Hematopoietic multipotent progenitor cell (in vitro differentiated cells): ENCODE measurements at regions not wholly inside any gene's neighbourhood (a gene's known extent, or its start where the extent isn't known, plus 50 kb on each side); places are given as distances from the start of the nearest gene placed in this dataset.

Source experiments
- DNase-seq, 3 donors: peaks; one replicate each; pipeline ENCODE4 v3.0.0-alpha.2; 2011 to 2015; ENCODE audit warnings: low read depth in 2 of 3, low spot score in 2 of 3

DNA sequence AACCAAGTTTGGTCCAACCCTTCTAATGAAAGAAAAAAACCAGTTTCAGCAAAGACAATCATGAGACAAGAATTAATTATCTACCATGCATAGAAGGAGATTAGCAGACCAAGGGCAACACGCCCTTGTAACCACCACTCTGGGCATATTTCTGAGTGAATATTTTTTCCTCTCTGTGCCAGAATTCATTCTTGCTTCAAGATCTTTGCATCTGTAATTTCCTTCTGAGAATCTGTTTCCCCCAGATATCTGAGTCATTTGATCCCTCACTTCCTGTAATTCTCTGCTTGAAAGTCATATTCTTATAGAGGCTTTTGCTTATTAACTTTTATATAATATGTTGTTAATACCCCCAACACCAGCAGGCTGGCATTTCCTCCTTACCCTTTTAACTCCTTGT, 243.7 kb downstream of the SLC16A7 start:
- peak in 2 of 3 donors; percentile 81 to 93 for DNase-seq

DNA sequence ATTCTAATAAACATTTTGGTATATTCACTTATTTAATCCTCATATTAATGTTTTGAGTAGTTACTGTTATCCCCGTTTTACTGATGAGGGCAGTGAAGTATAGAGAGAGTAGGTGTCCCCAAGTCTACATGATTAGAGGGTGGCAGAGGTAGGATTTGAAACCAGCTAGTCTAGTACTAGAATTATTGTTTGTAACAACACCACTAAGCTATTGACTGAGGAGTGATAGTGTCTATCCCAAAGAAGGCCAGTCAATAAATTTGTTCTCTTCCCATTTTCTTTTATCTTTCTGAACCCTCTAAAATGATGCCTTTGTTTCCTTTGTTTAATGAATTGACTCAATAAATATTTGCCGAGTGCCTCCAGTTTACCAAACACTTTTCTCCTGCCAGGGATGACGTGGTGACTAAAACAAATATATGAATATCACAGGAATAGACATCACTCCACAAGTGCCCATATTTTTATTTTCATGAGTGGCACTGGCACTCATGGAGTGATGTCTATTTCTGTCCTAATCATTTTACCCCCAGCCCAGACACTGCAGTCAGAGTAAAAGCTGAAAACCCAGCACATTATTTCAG, 247.5 kb downstream of the SLC16A7 start:
- no peak for DNase-seq

DNA sequence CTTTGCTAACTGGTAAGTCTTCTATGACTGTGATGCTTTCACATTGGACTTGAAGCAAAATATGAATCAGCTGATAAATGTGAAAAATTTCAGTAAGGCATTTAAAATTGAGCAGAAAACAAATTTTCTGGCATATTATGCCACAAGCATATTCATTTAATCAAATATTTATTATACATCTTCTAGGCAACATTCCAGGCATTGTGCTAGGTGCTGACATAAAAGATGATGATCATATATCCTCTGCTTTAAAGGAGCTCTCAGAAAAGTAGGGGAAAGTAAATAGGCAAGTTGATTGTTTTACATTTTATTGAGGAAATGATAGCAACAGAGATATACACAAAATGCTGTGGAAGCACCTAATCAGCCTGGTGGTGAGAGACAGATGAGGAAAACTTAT, 248.9 kb downstream of the SLC16A7 start:
- DNase-seq = no peak

DNA sequence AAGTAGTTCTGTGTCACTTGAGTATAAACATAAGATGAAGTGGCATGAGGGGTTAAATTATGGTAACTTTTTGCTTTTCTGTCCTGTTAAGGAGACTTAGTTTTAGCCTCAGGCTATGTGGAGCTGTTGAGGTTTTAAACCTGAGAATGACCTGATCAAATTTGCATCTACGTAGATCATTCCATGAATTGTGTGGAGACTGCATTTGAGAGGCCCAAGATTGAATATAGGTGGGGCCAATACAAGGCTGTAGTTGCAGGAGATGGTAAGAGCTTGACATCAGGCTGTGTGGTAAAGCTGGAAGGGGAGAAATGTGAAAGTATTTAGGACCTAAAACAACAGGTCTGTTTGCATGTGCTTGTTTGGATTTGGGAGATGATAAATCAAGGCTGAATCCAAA, 249.5 kb downstream of the SLC16A7 start:
- DNase-seq = no peak

DNA sequence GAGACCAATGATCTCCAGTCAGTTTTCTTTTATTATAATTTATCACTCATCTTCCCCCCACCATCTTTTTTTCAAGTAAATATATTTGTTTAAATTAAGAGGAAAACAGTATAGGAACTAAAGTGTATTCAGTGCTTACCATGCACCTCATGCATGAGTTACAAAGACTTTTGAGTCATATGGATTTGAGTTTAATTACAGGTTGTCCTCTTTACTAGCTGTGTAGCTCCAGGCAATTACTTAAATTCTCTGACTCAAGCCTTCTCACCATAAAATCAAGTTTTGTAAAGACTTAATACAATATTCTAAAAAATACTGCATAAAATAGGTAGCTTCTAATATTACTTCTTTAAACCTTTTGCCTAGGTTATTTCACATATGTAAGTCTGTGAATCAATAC, 251.3 kb downstream of the SLC16A7 start:
- no peak for DNase-seq

DNA sequence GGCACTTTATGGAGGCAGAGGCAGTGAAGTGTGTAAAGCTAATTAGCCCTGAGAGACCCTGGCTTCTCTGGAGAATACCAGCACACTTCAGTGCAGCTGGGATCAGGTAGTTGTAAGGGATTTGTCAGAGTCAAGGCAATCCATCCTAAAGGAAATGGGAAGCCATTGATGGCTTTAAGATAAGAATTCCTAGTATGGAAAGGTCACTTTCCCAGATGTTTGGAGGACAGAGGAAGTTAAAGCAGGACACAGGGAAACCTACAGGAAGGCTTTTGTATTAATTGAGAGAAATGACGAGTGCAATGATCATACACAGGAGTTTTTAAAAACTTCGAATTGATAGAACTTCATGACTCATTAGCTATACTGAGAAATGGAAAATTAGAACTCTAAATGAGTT, 254.4 kb downstream of the SLC16A7 start:
- no peak for DNase-seq

DNA sequence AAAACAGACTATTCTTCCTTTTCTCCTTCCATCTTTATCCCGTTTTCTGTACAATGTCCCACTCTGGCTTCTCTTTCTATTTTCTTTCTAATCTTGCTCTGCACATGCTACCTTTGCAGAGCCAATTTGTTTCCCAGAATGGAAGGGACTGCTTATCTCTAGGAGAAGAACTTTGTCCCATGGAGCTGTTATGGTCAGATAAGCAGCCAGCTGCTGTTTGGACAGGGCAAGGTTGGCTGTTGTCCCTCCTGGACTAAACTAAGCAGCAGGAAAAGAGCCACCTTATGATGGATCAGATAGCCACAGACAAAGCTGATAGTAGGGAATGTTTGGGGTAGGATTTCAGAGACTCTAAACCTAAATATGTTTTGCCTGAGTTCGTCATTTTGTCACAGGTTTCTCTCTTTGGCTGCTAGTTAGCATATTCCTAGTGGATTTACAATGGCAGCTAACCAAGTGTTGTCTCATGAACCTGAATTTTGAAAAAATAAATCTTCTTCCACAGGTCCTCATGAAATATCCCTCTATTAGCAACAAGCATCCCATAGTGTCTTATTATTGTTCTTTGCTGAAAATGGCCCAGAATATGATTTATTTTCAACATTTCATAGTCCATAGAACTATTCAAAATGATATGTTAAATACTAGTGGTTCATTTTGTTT, 262.8 kb downstream of the SLC16A7 start:
- DNase-seq = no peak

DNA sequence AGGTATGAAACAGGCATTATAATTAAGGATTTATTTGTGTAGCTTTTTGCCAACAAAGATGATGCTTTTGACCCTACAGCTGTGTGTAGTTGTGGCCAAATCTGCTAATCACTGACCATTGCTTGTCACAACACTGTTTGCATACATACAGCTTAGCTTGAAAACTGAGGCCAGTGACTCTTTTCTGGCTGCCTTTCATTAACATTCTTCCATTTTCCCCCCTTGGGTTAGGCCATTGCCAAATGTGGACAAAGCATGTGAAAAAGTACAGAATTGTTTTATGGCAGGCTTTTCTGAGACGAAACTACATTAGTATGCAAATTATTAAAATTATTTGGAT, 263.3 kb downstream of the SLC16A7 start:
- DNase-seq = no peak

DNA sequence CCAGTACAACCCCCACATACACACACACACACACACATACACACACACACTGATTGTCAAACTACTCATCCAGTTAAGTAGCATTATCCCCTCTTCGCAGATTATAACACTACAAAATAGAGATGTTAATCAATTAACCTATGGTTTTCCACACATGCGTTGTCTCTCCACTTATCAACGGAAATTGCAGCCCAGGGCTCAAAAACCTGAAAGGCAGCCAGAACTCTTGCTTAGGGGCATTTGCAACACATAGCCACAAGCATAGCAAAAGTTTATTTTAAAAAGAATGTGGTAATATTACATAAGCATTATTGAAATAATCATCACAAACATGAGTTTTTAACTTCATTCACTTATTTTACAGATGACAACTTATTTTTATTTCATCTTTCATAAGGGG, 265.8 kb downstream of the SLC16A7 start:
- no peak for DNase-seq

DNA sequence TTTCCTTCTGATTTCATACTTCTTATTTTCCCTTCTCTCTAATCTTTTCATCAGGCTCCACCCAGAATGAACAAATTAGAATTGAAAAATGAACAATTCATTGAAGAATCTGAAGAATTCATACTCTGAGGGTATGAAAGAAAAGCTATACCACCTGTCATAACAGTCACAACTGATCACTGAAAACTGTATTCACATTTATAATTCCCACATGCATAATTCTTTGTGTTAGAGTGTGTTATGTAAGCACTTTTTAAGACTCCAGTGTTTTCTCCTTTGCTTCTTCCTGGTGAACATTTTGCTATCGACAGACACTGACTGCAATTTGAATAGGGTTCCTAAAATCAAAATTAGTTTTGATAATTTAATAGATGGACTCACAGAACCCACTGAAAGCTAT, 271.2 kb downstream of the SLC16A7 start:
- DNase-seq = no peak

DNA sequence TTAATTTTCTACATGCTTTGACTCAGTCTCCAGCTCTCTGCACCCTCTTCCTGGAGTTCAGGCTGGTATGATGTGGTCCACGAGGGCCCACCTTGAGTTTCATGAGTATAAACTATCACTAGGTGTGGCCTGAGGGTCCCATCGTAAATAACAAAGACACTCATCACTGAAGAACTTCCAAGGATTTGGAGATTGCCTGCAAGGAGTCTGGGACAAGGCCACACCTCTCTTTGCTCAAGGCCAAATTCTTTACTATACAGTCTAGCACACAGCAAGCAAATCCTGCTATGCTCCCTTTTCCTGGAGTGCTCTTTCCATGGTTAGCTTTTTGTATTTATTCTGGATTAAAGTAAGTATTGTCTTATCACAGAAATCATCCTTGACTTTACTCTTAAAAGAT, 271.9 kb downstream of the SLC16A7 start:
- no peak for DNase-seq

DNA sequence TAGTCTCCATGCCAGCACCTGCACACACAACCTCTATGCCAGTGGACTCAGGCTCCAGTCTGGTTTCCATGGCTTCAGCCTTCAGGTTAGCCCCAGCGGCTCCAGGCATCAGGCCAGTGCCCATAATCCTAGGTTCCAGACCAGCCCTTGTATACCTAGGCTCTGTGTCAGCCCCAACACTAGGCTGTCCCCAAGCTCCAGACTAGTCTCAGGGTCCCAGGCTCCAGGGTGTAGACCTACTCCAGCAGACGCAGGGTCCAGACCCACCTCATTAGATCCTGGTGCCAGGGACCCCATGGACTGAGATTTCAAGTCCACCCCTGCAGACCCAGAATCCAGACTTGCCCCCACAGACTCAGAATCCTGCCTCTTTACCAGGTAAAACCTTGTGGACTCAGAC, 275.9 kb downstream of the SLC16A7 start:
- DNase-seq = no peak

DNA sequence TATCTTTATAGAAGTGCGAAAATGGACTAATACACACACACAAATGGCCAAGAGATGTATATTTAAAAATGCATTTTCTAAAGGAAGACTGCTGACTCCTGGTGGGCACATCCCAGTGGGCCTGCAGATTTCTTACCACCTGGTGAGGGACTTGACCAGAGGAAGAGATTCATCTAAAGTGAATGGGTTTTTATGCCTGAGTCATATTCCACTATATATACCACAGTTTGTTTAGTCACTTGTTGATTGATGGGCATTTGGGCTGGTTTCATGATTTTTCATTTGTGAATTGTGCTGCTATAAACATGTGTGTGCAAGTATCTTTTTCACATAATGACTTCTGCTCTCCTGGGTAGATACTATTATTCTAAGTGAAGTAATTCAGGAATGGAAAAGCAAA, 277.3 kb downstream of the SLC16A7 start:
- no peak for DNase-seq

DNA sequence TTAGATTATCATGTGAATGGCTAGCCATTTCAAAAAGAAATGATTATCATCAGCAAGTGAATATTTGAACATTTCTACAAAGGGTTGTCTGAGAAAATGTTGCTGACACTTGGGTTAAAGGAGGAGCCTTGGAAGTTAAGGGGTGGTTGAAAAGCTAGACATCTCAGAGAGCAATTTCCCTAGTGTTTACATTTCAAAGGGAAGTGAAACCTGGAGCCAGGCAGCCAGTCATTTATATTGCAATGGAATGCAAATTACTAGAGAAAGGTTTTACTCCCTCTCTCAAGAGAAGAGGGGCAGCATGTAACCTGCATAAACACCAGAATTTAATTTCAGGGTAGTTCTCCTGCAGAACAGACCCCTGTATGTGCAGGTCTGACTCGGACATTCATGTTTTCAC, 279.0 kb downstream of the SLC16A7 start:
- DNase-seq = no peak

DNA sequence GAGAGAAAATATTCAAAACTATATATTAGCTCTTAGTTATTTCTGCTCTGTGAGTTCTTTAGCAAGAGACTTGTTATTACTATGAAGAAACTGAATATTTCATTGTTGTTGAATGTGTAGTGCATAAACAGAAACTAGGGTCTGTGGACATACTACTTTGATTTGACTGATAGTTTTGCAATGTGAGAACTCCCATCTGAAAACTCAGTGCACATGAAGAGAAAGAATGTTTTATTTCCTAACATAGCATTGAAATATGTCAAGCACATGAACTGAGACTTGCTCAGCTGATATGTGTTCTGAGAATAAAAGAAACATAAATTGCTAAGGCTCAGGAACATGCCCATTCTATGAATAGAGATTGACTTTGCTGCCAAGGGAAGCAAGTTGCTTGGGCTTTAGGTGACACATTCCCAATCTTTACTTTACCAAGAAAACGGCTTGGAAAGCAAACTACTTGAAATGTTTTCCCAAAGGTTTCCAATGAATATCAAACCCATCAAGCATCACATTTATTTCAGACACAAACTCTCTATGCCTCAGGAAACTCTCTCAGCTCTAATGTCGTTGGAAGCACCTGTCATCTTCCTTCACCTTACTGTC, 290.4 kb downstream of the SLC16A7 start:
- DNase-seq = no peak

DNA sequence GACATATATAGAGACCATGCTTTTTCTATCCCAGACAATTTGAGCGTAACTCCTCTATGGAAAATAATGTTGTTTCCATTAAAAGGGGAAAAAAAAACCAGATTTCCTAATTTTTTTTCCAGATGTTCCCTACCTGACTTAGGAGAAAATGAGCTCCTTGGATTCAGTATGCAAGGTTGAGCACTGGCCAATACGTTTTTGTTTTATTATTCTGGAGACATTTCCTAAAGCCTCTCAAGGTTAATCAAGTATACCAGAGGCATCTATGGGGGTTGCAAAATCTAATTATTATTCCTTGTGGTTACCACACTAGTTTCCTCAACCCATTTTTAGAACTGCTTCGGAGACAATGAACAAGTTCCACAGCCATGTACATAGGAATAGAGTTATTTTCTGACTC, 291.3 kb downstream of the SLC16A7 start:
- DNase-seq = no peak

DNA sequence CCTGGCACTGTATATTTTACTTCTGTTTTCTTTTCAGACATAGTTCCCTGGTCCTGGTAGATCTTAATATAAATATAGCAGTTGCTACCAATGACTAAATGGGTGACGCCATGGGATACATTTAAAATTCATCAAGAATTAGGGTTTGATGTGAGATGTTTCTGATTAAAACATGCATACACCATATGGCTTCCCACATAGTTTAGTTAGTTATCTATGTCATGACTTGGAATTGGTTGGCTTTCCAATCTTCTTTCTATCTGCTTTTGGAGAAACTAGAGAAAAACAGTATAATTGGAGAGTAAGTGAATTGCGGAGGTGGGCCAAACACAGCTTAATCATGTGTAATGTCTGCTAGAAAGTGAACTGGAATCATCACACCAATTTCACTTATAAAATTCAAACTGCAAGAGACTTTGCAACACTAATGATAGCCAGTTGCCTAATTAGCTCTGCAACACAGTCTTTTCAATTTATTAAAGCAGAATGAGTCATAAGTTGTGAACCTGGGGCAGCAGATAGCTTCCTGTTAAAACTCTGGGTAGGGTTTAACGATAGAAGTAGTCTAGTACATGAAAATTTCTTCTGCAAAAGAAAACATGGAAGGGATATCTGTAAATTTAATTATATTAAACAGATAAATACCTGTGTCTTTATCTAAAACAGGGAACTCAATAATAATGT, 295.2 kb downstream of the SLC16A7 start:
- DNase-seq = no peak

DNA sequence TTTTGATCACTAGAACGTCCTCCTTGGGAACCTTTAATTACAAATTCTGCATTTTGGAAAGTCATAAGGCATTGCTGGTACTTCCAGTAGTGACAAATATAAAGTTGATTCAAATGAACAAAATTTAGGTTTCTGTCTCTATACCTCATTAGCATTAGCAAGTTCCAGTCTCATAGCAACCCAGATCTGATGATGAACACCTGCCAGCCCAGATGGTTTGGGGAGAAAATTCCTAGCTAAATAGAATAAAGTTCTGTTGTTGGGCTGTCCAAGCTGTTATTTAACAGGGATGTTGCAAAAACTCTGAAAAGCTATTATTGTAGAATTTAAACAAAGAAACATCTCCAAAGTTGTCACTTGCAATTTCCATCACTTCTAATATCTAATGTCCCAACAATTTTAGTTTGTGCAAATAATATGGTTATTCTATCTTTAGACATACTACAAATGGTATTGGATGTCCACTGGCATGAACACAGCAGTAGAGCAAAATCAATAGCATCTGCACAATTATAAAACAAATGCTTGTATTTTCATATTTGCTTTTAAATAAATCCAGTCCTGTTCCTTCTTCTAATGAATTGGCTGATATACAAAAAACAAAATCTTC, 299.4 kb downstream of the SLC16A7 start:
- DNase-seq = no peak

DNA sequence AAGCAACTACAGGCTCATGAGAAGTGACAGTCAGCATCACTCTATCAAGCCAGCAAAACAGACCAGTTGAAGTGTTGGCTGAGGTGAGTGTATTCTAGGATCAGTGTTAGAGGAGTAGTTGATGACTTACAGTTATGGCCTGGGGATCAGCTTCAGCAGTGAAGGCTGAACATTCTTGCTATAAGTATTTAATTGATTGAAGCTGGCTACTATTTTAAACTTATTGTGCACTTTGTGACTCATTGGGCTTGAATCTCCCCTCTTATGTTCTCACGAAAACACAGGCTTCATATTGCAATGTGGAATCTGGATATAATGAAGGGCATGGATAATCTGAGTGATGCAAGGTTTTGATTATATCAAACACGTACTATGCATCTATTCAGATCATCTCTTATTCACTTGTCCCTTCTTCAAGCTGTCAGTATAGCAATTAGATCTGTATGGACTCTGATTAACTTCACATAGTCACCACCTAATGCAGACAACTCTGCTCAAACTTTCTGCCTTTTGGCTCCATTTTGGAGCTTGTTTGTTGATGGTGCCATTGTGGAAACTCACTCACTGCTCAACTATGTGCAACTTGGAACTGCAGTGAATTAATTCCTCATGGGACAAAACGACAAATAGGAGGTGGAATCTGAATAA, 309.2 kb downstream of the SLC16A7 start:
- no peak for DNase-seq

DNA sequence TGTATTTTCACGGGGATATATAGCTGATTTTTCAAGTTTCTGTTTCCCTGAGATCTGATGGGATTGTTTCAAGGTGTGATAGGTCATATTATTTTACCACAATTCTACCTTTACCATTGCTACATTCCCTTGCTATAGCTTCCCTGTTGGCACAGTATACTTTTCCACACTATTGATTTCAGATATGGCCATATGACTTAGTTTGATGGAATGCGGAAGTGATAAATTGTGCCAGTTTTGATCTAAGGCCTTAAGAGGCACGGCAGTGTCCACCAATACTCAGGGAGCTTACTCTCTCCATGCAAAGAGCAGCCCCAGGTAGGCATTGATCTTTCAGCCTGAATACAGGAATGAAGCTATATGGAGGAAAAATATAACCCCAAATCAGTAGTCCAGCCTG, 315.7 kb downstream of the SLC16A7 start:
- DNase-seq = no peak

DNA sequence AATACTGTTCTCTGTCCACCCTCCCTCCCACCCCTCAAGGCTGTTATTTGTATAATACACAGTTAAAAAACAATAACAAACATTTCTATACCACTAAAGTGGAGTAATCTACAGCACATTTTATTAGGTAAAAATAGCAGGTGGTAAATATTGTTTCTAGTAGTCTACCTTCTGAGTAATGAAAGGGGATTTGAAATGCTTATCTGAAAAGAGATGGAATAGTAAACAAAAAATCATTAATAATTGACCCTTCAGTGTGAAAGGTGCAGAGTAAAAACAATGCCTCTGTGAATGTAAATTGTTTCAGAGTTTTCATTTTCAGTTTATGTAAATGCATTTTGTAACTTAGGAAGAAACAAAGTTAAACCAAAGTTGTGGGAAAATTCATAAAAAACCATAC, 321.2 kb downstream of the SLC16A7 start:
- no peak for DNase-seq
